ENCODE measurements at regions not wholly inside any gene's neighbourhood (a gene's known extent, or its start where the extent isn't known, plus 50 kb on each side); places are given as distances from the start of the nearest gene placed in this dataset.

GRCh38 chr11:112719736-112720525, 241.3 kb upstream of the NCAM1 start (continued):
- TF ChIP-seq KIAA2018 (CRISPR knock-in tag; IDR thresholded peaks at IDR 0.05; ENCODE audit: borderline replicate concordance) (no peak), FOXK1 (CRISPR knock-in tag; IDR thresholded peaks at IDR 0.05; ENCODE audit: borderline replicate concordance, low read depth) (no peak), KDM3A (CRISPR knock-in tag; IDR thresholded peaks at IDR 0.05; ENCODE audit: low read depth) (no peak), ZFAT (CRISPR knock-in tag; conservative IDR thresholded peaks at IDR 0.05) (no peak), IRF9 (CRISPR knock-in tag; IDR thresholded peaks at IDR 0.05; ENCODE audit: borderline replicate concordance) (no peak), ZNF326 (CRISPR knock-in tag; IDR thresholded peaks at IDR 0.05; ENCODE audit: borderline replicate concordance) (no peak)

Data from HepG2 (cell line).